Stimulated activated CD4-positive, alpha-beta T cell treated with anti-CD3 and anti-CD28 coated beads, Interleukin-4, amount 100 ng/mL, for 48 hours (primary cell): ENCODE measurements at regions not wholly inside any gene's neighbourhood (a gene's known extent, or its start where the extent isn't known, plus 50 kb on each side); places are given as distances from the start of the nearest gene placed in this dataset.
"Not testable (repeated sequence)": the region's sequence is repeated elsewhere in the genome, so short reads cannot be mapped to it uniquely, and the experiment has no call there.

Source experiments
- DNase-seq, 2 donors: peaks; one replicate each; pipeline ENCODE4 v3.0.0-alpha.2; 2020; ENCODE audit warnings: low read depth in 2 of 2

GRCh38 chr18:27382567-27383216, 197.6 kb upstream of the CHST9 start:
- no peak for DNase-seq

GRCh38 chr18:27378431-27379095, 193.5 kb upstream of the CHST9 start:
- no peak for DNase-seq

GRCh38 chr18:27377251-27377650, 192.1 kb upstream of the CHST9 start:
- no peak for DNase-seq

GRCh38 chr18:27372386-27372785, 187.3 kb upstream of the CHST9 start:
- no peak for DNase-seq

GRCh38 chr18:27366665-27367064, 181.6 kb upstream of the CHST9 start:
- no peak for DNase-seq

- DNase-seq = no peak
Measured at GRCh38 chr18:27366151-27366550, 181.0 kb upstream of the CHST9 start.

GRCh38 chr18:27363872-27364271, 178.8 kb upstream of the CHST9 start:
- DNase-seq = no peak

GRCh38 chr18:27361477-27361876, 176.4 kb upstream of the CHST9 start:
- no peak for DNase-seq

GRCh38 chr18:27355308-27355707, 170.2 kb upstream of the CHST9 start:
- DNase-seq = no peak

GRCh38 chr18:27353273-27353672, 168.2 kb upstream of the CHST9 start:
- DNase-seq = no peak

- DNase-seq = no peak
Measured at GRCh38 chr18:27349284-27349882, 164.3 kb upstream of the CHST9 start.

GRCh38 chr18:27331606-27332005, 146.5 kb upstream of the CHST9 start:
- DNase-seq = no peak

GRCh38 chr18:27314996-27315395, 129.9 kb upstream of the CHST9 start:
- DNase-seq = no peak

GRCh38 chr18:27313678-27314077, 128.6 kb upstream of the CHST9 start:
- DNase-seq = no peak

- no peak for DNase-seq
Measured at GRCh38 chr18:27312853-27313252, 127.7 kb upstream of the CHST9 start.

GRCh38 chr18:27312153-27312552, 127.0 kb upstream of the CHST9 start:
- no peak for DNase-seq

- DNase-seq = no peak
Measured at GRCh38 chr18:27311114-27311513, 126.0 kb upstream of the CHST9 start.

- no peak for DNase-seq
Measured at GRCh38 chr18:27301615-27302378, 116.7 kb upstream of the CHST9 start.

GRCh38 chr18:27298214-27298804, 113.2 kb upstream of the CHST9 start:
- DNase-seq = no peak

- DNase-seq = not testable (repeated sequence)
Measured at GRCh38 chr18:27285973-27286562, 101.0 kb upstream of the CHST9 start.

GRCh38 chr18:27278131-27278530, 93.0 kb upstream of the CHST9 start:
- DNase-seq = no peak

GRCh38 chr18:27277554-27277953, 92.4 kb upstream of the CHST9 start:
- no peak for DNase-seq
